HepG2 (cell line): ENCODE measurements at regions not wholly inside any gene's neighbourhood (a gene's known extent, or its start where the extent isn't known, plus 50 kb on each side); places are given as distances from the start of the nearest gene placed in this dataset.

Experiments used
- ATAC-seq: fragments of 200-7000 bp; cut with Tn5 transposase; 3 replicates; pipeline ENCODE4 v1.9.1; 2020; ENCODE audit warnings: mild to moderate bottlenecking, moderate library complexity
- BruUV-seq: library from RNA; stranded (reverse); fragments of 400-500 nt; replicated peaks from 2 replicates; lab custom pipeline; 2021; lab: Mats Ljungman, UMichigan
- CTCF ChIA-PET: fragments of 300-600 bp; formaldehyde crosslinking; extraction: SDS; loops from one replicate; lab custom pipeline; 2021; ENCODE audit warnings: low total read pairs, inconsistent platforms, low intra/inter-chr PET ratio; lab: Yijun Ruan, JAX
- POLR2A ChIA-PET: fragments of 350-600 bp; sonication (Branson Sonifier 250); formaldehyde crosslinking; loops from one replicate; lab custom pipeline; 2020; ENCODE audit warnings: antibody characterized with exemption, inconsistent platforms; lab: Yijun Ruan, JAX
- DNase-seq: peaks from one replicate; pipeline ENCODE4 v3.0.0-alpha.2; 2015; ENCODE audit warnings: low spot score
- FAIRE-seq: peaks from 3 replicates; lab custom pipeline; 2011; peaks lifted over from hg19 to GRCh38; lab: Jason Lieb, UNC
- H2AFZ ChIP-seq: one replicate; pipeline ENCODE4 v1.6.1; 2011; ENCODE audit warnings: low read length, inconsistent platforms
- H3K27ac ChIP-seq: fragments of 300-600 bp; 3 replicates; pipeline ENCODE4 v1.8.0; 2011; ENCODE audit warnings: mixed run types, mild to moderate bottlenecking, mixed read lengths, low read length, inconsistent platforms; ENCODE audit not compliant: insufficient read depth; ENCODE audit errors: extremely low read length
- H3K27me3 ChIP-seq, 2 experiments: fragments of 200-600 bp in 1 of 2; 2 replicates in 1 of 2; 3 replicates in 1 of 2; pipeline versions ENCODE4 v1.6.0 to v1.8.0; 2011; ENCODE audit warnings: low read length in 2 of 2, mild to moderate bottlenecking in 2 of 2, moderate library complexity in 2 of 2, inconsistent platforms in 1 of 2; ENCODE audit not compliant: insufficient read depth in 2 of 2, control insufficient read depth in 1 of 2
- H3K36me3 ChIP-seq, 2 experiments: fragments of 200-600 bp in 1 of 2; replicated peaks in 1 of 2; 2 replicates in 1 of 2; 3 replicates in 1 of 2; pipeline versions ENCODE4 v1.5.1 to v1.8.0; 2011; ENCODE audit warnings: low read length in 2 of 2, inconsistent platforms in 1 of 2; ENCODE audit not compliant: insufficient read depth in 2 of 2, control insufficient read depth in 1 of 2
- H3K4me1 ChIP-seq: 2 replicates; pipeline ENCODE4 v1.5.1; 2012; ENCODE audit warnings: low read length, inconsistent platforms; ENCODE audit not compliant: insufficient read depth
- H3K4me2 ChIP-seq: 2 replicates; pipeline ENCODE4 v1.6.0; 2011; ENCODE audit warnings: low read depth, low read length, inconsistent platforms
- H3K4me3 ChIP-seq, 3 experiments: fragments of 200-600 bp in 1 of 3; sonication (generic), shearing (Covaris generic) in 1 of 3; replicated peaks in 1 of 3; 2 replicates each; pipeline ENCODE4 v1.5.1; 2011 to 2016; ENCODE audit warnings: low read length in 3 of 3, inconsistent platforms in 2 of 3, low read depth in 2 of 3, mild to moderate bottlenecking in 2 of 3, control low read depth in 1 of 3, mixed read lengths in 1 of 3; ENCODE audit not compliant: insufficient read depth in 1 of 3
- H3K79me2 ChIP-seq: one replicate; pipeline ENCODE4 v1.6.1; 2011; ENCODE audit warnings: low read length, inconsistent platforms; ENCODE audit not compliant: insufficient read depth
- H3K9ac ChIP-seq: 2 replicates; pipeline ENCODE4 v1.6.0; 2011; ENCODE audit warnings: mild to moderate bottlenecking, low read depth, low read length, inconsistent platforms; ENCODE audit not compliant: insufficient read depth
- H3K9me3 ChIP-seq: 2 replicates; pipeline ENCODE4 v1.5.1; 2012; ENCODE audit warnings: mild to moderate bottlenecking, low read length
- H4K20me1 ChIP-seq: 2 replicates; pipeline ENCODE4 v1.6.0; 2011; ENCODE audit warnings: inconsistent platforms, mild to moderate bottlenecking, low read length, moderate library complexity; ENCODE audit not compliant: insufficient read depth
- ATM ChIP-seq: fragments of 450-650 bp; IDR thresholded peaks from 2 replicates; pipeline ENCODE4 v1.7.1; 2017; ENCODE audit warnings: mild to moderate bottlenecking, borderline replicate concordance
- BCLAF1 ChIP-seq: fragments of 450-650 bp; IDR thresholded peaks from 2 replicates; pipeline ENCODE4 v1.6.1; 2017; ENCODE audit warnings: mild to moderate bottlenecking
- CENPBD1 ChIP-seq: sonication (generic); formaldehyde crosslinking; IDR thresholded peaks from 2 replicates; pipeline ENCODE4 v1.8.0; 2022; ENCODE audit warnings: missing genetic modification reagents, low read depth, mild to moderate bottlenecking, borderline replicate concordance
- GZF1 ChIP-seq: sonication (generic); formaldehyde crosslinking; IDR thresholded peaks from 2 replicates; pipeline ENCODE4 v1.5.1; 2020; ENCODE audit warnings: mild to moderate bottlenecking, missing genetic modification reagents
- HDAC6 ChIP-seq: fragments of 200-600 bp; sonication (generic); IDR thresholded peaks from 2 replicates; pipeline ENCODE4 v1.7.0; 2017; ENCODE audit warnings: mild to moderate bottlenecking, antibody characterized with exemption, low read length, low read depth
- MLLT10 ChIP-seq: sonication (generic); formaldehyde crosslinking; IDR thresholded peaks from 2 replicates; pipeline ENCODE4 v1.4.0; 2020; ENCODE audit warnings: missing genetic modification reagents
- NR3C1 ChIP-seq: sonication (generic); formaldehyde crosslinking; IDR thresholded peaks from 2 replicates; pipeline ENCODE4 v1.4.0; 2020; ENCODE audit warnings: missing genetic modification reagents
- PITX1 ChIP-seq: sonication (generic); formaldehyde crosslinking; IDR thresholded peaks from 2 replicates; pipeline ENCODE4 v1.5.1; 2020; ENCODE audit warnings: mild to moderate bottlenecking, missing genetic modification reagents
- TBP ChIP-seq: sonication (generic); formaldehyde crosslinking; IDR thresholded peaks from 2 replicates; pipeline ENCODE4 v1.5.0; 2020; ENCODE audit warnings: missing genetic modification reagents
- ZBTB37 ChIP-seq: sonication (generic); formaldehyde crosslinking; IDR thresholded peaks from 2 replicates; pipeline ENCODE4 v1.4.0; 2020; ENCODE audit warnings: mild to moderate bottlenecking, missing genetic modification reagents
- ZFP36 ChIP-seq: fragments of 150-350 bp; IDR thresholded peaks from 2 replicates; pipeline ENCODE4 v1.6.1; 2018; ENCODE audit warnings: borderline replicate concordance, low read length, low read depth; ENCODE audit not compliant: partially characterized antibody
- ZIK1 ChIP-seq: sonication (generic); formaldehyde crosslinking; IDR thresholded peaks from 2 replicates; pipeline ENCODE4 v1.5.0; 2020; ENCODE audit warnings: mild to moderate bottlenecking, low read depth, missing genetic modification reagents, borderline replicate concordance
- ZNF10 ChIP-seq: sonication (generic); formaldehyde crosslinking; IDR thresholded peaks from 2 replicates; pipeline ENCODE4 v1.4.0; 2020; ENCODE audit warnings: mild to moderate bottlenecking, low read depth, missing genetic modification reagents, borderline replicate concordance
- ZNF225 ChIP-seq: sonication (generic); formaldehyde crosslinking; IDR thresholded peaks from 2 replicates; pipeline ENCODE4 v1.4.0; 2020; ENCODE audit warnings: mild to moderate bottlenecking, missing genetic modification reagents
- ZNF878 ChIP-seq: sonication (generic); formaldehyde crosslinking; IDR thresholded peaks from 2 replicates; pipeline ENCODE4 v1.8.1; 2023; ENCODE audit warnings: mild to moderate bottlenecking, missing genetic modification reagents, moderate library complexity
- WGBS: methylation state at CpG from one replicate; pipeline ENCODE4 v1.1.6; 2017; ENCODE audit warnings: low lambda C conversion rate; 5-methylcytosine and 5-hydroxymethylcytosine counted together
- in situ Hi-C: cut with HindIII; loops from 2 replicates; pipeline ENCODE4 v1.10.0; 2017; ENCODE audit warnings: low pct_unique_long_range_greater_than_20kb; ENCODE audit not compliant: extremely low pct_ligation_motif_present
- intact Hi-C: fragments of 100-400 bp; cut with micrococcal nuclease; formaldehyde crosslinking; loops from one replicate; pipeline ENCODE4 v1.10.0; 2022; ENCODE audit not compliant: unreplicated experiment
- TF ChIP-seq, protein P1 (sequence below): sonication (generic); formaldehyde crosslinking; IDR thresholded peaks from 2 replicates; pipeline ENCODE4 v1.8.0; 2022; ENCODE audit warnings: missing genetic modification reagents, mild to moderate bottlenecking, moderate library complexity, borderline replicate concordance

GRCh38 chr7:42476255-42476654 lies 239.2 kb upstream of the GLI3 start:
- intact Hi-C loops (no loop called here), in situ Hi-C loops (no loop called here)
- no peaks in the 10 kb centered on the region for H3K4me1 ChIP-seq
- H3K9me3 ChIP-seq, result no peaks in the 10 kb centered on the region; the same call in 1 of the 2 replicates
- CTCF ChIA-PET, result no interaction called here
- H4K20me1 ChIP-seq, result no peaks in the 10 kb centered on the region
- H3K27ac ChIP-seq, result no peak overlapping the region
- TF ChIP-seq GZF1 (CRISPR knock-in tag) (no peak), ATM (no peak), ZNF225 (no peak), ZFP36 (no peak), TBP (CRISPR knock-in tag) (no peak), ZIK1 (CRISPR knock-in tag) (no peak), ZNF10 (CRISPR knock-in tag) (no peak), NR3C1 (no peak), BCLAF1 (no peak), CENPBD1 (CRISPR knock-in tag) (no peak), ZNF878 (CRISPR knock-in tag) (no peak), MLLT10 (CRISPR knock-in tag) (no peak), ZBTB37 (no peak), HDAC6 (no peak), PITX1 (CRISPR knock-in tag) (no peak)
- TF ChIP-seq, protein P1, sequence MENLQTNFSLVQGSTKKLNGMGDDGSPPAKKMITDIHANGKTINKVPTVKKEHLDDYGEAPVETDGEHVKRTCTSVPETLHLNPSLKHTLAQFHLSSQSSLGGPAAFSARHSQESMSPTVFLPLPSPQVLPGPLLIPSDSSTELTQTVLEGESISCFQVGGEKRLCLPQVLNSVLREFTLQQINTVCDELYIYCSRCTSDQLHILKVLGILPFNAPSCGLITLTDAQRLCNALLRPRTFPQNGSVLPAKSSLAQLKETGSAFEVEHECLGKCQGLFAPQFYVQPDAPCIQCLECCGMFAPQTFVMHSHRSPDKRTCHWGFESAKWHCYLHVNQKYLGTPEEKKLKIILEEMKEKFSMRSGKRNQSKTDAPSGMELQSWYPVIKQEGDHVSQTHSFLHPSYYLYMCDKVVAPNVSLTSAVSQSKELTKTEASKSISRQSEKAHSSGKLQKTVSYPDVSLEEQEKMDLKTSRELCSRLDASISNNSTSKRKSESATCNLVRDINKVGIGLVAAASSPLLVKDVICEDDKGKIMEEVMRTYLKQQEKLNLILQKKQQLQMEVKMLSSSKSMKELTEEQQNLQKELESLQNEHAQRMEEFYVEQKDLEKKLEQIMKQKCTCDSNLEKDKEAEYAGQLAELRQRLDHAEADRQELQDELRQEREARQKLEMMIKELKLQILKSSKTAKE (CRISPR knock-in tag), result no peak
- H3K79me2 ChIP-seq, result no peaks in the 10 kb centered on the region
- H3K4me2 ChIP-seq, result no peak overlapping the region
- FAIRE-seq, result no peak
- no peaks in the 10 kb centered on the region for H3K27me3 ChIP-seq
- H3K36me3 ChIP-seq, result no peaks in the 10 kb centered on the region
- H3K9ac ChIP-seq, result no peak overlapping the region
- BruUV-seq, result no TSS peak
- DNase-seq, result no peak
- WGBS, result 0% methylated on average over 2 of the region's 2 CpGs
- POLR2A ChIA-PET, result no interaction called here
- no peak for ATAC-seq
- no peak overlapping the region for H3K4me3 ChIP-seq
- H2AFZ ChIP-seq, result no peak overlapping the region
